ENCODE measurements at regions not wholly inside any gene's neighbourhood (a gene's known extent, or its start where the extent isn't known, plus 50 kb on each side); places are given as distances from the start of the nearest gene placed in this dataset.

GRCh38 chr2:64857581-64858471, 131.4 kb upstream of the SLC1A4 start:
- no peak for DNase-seq (ENCODE audit: low read depth)

- no peak for DNase-seq (ENCODE audit: low read depth)
These were observed 130.5 kb upstream of the SLC1A4 start for GRCh38 chr2:64858541-64859311.

DNA sequence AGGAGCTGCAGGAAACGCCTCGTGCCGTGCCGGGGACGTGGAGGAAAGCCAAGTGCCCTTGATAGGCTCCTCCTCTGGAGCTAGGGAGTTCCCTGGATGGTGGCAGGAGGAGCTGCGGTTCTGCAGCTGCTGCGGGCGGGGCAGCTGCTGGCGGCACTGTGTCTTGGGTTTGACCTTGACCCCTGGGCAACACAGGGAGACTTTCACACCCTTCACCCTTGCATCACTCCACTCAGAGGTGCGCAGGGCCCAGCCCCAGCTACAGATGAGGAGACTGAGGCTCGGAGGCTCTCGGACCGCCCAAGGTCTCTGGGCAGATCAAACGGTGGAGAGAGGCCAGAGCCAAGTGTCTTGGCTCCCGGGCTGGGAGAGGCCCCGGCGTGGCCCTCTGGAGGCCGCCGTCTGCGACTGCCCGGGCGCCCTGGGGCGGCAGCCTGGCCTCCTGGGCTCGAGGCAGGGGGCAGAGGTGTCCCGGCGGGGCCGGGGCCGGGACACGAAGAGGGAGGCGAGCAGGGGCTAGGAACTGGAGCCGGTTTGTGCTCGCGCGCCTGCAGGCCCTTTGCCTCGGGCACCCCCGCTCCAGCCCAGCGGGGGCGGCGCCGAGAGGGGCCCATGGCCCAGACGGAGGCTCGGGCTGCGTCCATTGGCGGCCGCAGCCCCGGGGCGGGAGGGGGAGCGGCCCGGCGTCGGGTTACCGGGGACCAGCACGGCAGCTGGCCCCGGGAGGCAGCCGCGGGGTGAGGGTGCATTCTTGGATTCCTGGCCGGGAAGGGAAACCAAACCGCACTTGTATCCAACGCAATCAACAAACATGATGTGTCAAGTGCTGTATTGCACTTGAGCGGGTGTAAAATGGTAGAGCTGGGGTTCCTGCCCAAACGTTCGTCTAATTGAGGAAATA, 129.6 kb upstream of the SLC1A4 start:
- no peak for DNase-seq (ENCODE audit: low read depth)

DNA sequence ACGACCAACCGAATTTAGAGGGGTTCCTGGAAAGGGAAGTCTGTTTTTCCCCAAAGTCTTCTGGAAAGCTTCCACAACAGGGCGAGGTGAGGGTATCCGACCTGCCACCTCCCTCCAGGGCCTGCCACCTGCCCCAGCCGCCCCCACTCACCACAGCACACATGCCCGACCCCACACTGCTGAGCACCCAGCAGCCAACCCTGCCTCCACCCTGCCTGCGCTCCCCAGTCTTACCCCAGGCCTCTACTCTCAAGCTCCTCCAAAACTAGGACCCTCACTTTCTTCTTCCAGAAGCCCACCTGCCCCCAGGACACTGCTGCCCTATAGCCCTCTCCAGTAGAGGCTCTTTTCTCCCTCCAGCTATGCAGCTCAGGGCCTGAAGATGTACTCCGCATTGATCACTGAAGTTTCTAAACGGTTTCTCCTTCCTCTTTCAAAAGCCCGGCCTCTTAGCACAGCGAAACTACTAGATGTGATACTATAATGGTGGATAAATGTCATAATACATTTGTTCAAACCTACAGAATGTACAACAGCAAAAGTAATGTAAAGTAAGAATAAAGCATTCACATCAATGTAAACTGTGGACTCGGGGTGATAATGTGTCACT, 128.8 kb upstream of the SLC1A4 start:
- DNase-seq (ENCODE audit: low read depth), result no peak

DNA sequence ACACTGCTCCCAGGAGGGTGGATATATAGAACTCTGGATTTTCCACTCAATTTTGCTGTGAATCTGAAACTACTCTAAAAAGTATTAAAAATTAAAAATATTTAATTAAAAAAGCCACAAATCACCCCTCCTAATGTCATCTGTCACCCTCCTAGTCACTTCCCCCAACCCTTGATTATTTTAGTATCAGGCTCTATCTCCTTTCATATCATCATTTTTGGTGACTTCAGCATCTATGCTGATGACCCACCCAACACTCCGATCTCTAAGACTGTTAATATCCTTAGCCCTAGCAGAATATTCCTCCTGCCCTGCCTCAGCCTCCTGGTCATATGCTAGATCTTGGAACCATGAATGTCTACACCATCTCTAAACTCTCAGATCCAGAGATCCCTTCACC, 128.3 kb upstream of the SLC1A4 start:
- DNase-seq (ENCODE audit: low read depth), result no peak

- DNase-seq (ENCODE audit: low read depth), result no peak
These were observed 127.5 kb upstream of the SLC1A4 start for GRCh38 chr2:64861452-64862397.

- DNase-seq (ENCODE audit: low read depth), result no peak
These were observed 126.6 kb upstream of the SLC1A4 start for GRCh38 chr2:64862623-64863022.

DNA sequence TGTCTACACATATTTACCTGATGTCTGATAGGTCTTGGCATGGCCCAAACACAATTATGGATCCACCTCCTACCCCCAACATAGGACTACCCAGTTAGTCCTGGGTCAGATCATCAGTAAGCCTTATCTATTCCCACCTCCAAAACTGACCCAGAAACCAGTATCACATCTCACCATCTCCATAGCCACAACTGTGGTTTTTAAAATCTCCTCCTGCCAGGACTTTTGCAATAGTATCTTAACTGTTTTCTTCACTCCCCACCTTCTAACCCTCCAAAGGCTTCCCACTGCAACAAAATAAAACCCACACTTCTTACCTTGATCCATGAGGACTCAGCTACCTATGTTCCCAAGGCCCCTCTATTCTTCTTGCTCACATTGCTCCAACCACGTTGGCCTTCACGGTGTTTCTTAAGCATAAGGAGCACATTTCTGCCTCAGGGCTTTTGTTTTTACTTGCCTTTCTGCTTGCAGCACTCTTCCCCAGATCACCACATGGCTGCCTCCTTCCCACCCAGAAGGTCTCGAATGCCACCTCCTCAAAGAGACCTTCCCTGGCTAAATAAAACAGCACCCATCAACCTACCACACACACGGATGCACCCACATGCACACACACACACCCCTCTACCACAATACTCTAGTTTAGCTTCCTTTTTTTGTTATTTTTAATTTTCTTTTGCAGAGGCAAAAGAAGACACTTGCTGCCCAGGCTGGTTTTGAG, 125.9 kb upstream of the SLC1A4 start:
- no peak for DNase-seq (ENCODE audit: low read depth)

GRCh38 chr2:64865073-64865830, 123.9 kb upstream of the SLC1A4 start:
- peak; percentile 41 for DNase-seq (ENCODE audit: low read depth)

DNA sequence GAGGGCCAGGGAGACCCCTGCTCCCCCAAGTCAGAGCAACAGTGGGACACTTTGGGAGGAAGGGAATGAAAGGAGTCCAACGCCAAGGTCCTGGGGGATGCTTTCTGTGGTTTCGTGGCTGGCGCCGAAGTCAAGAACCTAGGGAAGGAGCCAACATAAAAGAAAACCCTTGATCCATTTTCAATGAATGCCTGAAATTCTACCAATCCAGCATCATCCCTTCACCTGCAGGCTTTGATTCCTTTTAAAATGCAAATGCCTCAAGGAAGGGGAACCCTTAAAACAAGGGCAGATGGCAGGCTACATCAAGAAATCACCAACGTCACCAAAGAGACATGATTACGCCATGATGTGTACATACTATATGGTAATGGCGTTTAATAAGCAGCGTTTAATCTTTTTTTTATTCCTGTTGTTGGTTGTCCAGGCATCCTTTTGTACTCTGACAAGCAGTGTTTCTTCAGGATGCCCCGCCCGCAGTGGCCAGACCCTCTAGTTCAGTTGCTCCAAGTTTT, 123.3 kb upstream of the SLC1A4 start:
- no peak for DNase-seq (ENCODE audit: low read depth)

DNA sequence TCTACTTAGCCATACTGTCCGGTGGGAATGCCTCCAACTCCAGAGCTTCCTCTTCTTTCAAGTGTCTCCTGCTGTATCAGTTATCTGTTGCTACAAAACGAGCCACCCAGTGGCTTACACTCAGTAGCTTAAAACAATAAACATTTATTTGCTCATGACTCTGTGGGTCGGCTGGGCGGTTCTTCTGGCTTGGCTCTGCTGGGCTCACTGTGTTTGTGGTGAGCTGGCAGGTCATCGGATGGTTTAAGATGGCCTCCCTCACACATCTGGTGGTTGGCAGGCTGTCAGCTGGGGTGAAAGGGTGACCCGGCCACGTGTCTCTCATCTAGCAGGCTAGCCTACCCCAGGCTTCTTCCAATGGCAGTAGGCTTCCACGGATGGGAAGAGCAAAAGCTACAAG, 122.4 kb upstream of the SLC1A4 start:
- DNase-seq (ENCODE audit: low read depth), result no peak

GRCh38 chr2:64867253-64867996, 121.8 kb upstream of the SLC1A4 start:
- no peak for DNase-seq (ENCODE audit: low read depth)

DNA sequence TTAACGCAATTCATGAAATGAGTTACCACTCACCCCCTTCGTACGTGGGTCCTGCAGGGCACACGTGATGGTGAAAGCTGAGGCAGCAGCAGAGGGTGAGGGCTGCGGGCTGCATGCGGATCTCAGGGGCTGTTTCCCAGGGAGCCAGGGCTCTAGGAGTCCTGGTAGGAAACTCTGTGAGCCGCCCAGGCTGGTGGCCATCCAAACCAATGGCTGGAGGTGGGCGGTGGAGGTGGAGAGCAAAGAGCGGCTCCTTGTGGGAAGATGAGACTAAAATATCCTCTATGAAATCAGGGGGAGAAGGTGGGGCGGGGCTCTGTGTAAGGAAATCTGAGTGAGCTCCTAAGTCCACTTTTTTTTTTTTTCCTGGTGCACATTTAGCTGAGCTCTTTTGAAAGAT, 120.1 kb upstream of the SLC1A4 start:
- no peak for DNase-seq (ENCODE audit: low read depth)

DNA sequence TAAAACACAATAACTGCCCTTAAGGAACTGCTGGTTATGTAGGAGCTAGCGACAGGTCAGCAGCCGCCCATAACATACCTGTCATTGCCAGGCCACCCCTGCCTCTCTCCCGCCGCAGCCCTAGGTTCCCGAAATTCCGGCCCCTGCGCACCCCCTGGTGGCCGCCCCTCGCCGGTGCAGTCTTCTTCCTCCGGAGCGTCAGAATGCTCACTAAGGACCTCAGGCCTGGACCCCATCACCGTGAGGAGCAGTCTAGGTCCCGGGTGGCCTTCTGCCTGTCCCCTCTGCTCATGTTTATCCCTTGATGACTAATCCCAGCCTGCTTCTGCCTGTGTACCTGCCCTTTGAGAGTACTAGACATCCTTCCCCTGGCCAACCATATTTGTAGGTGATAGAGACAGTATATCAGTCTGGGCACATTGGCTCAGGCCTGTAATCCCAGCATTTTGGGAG, 115.7 kb upstream of the SLC1A4 start:
- DNase-seq (ENCODE audit: low read depth), result peak; percentile 75

DNA sequence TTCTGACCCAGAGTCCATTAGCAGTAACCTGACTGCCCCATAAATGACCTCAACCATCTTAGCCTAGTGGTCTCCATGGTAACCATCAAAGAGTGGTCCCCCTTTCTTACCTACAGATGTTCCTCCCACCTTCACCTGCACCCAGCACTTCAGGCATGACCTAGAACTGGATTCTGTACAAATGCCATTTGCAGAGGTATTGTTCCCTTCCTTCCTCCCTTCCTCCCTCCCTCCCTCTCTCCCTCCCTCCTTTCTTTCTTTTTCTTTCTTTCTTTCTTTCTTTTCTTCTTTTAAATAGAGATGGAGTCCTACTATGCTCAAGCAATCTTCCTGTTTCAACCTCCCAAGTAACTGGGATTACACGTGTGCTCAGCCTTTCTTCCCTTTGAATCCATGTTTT, 114.6 kb upstream of the SLC1A4 start:
- DNase-seq (ENCODE audit: low read depth), result no peak

DNA sequence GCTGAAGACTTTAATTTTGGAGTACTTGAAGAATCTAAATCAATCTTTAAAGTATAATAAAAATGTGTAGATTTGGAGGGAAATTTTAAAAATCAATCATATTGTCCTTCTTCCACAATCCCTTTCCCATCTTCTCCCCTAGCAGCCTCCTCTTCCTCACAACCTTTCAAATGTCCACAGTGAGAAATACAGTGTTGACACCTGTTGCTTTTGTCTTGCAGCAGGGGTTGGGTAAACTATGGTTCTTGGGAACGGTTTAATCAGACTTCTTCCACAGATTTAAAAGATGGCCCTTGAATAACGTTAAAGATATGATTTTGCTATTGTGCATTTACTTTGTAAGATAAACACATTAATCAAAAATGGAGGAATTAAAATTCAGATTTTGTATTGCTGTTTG, 113.8 kb upstream of the SLC1A4 start:
- DNase-seq (ENCODE audit: low read depth), result no peak

- DNase-seq (ENCODE audit: low read depth), result no peak
These were observed 113.0 kb upstream of the SLC1A4 start for GRCh38 chr2:64876137-64876647.

DNA sequence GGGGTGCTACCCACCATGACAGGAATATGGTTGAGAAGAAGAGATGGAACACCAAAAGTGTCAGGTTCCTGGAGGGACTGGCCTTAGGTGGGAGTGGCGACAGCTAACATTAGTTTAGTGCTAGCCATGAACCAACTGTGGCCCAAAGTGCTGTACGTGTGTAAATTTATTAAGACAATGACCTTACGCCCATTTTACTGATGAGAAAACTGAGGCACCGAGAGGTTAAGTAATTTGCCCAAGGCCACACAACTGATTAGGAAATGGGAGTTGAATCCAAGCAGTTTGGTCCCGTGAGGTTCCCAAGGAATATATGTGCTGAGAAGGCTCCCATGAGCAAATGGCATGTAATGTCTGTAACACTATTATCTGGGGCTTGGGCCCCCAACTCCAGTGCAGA, 109.5 kb upstream of the SLC1A4 start:
- DNase-seq (ENCODE audit: low read depth), result no peak
